ENCODE measurements at regions not wholly inside any gene's neighbourhood (a gene's known extent, or its start where the extent isn't known, plus 50 kb on each side); places are given as distances from the start of the nearest gene placed in this dataset.

DNA sequence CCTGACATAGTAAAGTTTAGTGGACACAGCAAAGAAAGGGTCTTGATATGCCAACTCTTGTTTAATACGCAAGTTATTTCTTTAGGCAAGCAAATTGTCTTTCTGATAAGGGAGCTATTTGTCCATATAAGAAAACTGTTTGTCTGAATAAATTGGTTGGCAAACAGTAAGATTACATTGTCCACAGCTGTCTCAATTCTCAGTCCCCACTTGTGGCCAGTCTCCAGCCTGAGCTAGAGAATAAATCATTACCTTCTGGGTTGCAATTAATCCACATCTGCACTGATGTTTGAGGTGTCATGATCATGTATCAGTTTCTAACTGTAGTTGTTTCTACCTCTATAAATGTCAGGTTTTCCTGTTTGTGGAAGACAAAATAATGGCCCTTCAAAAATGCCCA lies 60.0 kb upstream of the TNR start:
- H3K79me1 ChIP-seq (ENCODE audit: insufficient read depth, low read depth, low read length, poor library complexity, severe bottlenecking): no peaks in the 10 kb centered on the region
- no peak overlapping the region for H2BK5ac ChIP-seq (ENCODE audit: insufficient read length, low read length)
- no peak overlapping the region for H2AFZ ChIP-seq (ENCODE audit: low read length)
- no peak overlapping the region for H3K9ac ChIP-seq (ENCODE audit: extremely low read depth, insufficient read length, low read length)
- H3K14ac ChIP-seq (ENCODE audit: insufficient read depth, low read length): no peak overlapping the region
- Mint-ChIP-seq H3K27ac (no peak overlapping the region), H3K27me3 (ENCODE audit: low read depth) (peaks cover 19% of the 10 kb centered on the region), H3K9me3 (no peaks in the 10 kb centered on the region), H3K4me3 (no peak overlapping the region), H3K4me1 (peaks cover 2 to 10% of the 10 kb centered on the region in 2 experiments), H3K36me3 (ENCODE audit: insufficient read depth in 1 of 3, low read depth in 3 of 3) (no peaks in the 10 kb centered on the region)
- H3K27ac ChIP-seq (ENCODE audit: insufficient read length, low read depth, low read length): no peak overlapping the region
- H3K18ac ChIP-seq (ENCODE audit: insufficient read length, low read depth, low read length): no peak overlapping the region
- no peak overlapping the region for H4K8ac ChIP-seq (replicated peaks; ENCODE audit: insufficient read length, low read depth, low read length)
- no peak overlapping the region for H3K56ac ChIP-seq (ENCODE audit: insufficient read length, low read depth, low read length)
- H3K4me1 ChIP-seq (ENCODE audit: insufficient read depth, low read length): no peaks in the 10 kb centered on the region
- no peaks in the 10 kb centered on the region for H3K23me2 ChIP-seq (ENCODE audit: insufficient read length, low read depth, low read length, poor library complexity, severe bottlenecking)
- no peak overlapping the region for H4K91ac ChIP-seq (ENCODE audit: insufficient read length, low read depth, low read length)
- H3K23ac ChIP-seq (ENCODE audit: insufficient read length, low read depth, low read length): no peak overlapping the region
- no peak overlapping the region for H2BK15ac ChIP-seq (ENCODE audit: low read depth, low read length)
- TF ChIP-seq, protein P1, sequence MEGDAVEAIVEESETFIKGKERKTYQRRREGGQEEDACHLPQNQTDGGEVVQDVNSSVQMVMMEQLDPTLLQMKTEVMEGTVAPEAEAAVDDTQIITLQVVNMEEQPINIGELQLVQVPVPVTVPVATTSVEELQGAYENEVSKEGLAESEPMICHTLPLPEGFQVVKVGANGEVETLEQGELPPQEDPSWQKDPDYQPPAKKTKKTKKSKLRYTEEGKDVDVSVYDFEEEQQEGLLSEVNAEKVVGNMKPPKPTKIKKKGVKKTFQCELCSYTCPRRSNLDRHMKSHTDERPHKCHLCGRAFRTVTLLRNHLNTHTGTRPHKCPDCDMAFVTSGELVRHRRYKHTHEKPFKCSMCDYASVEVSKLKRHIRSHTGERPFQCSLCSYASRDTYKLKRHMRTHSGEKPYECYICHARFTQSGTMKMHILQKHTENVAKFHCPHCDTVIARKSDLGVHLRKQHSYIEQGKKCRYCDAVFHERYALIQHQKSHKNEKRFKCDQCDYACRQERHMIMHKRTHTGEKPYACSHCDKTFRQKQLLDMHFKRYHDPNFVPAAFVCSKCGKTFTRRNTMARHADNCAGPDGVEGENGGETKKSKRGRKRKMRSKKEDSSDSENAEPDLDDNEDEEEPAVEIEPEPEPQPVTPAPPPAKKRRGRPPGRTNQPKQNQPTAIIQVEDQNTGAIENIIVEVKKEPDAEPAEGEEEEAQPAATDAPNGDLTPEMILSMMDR (conservative IDR thresholded peaks at IDR 0.05): no peak
- H4K5ac ChIP-seq (ENCODE audit: insufficient read length, low read depth, low read length): no peak overlapping the region
- no peak overlapping the region for H2BK120ac ChIP-seq (ENCODE audit: low read depth, low read length, poor library complexity, severe bottlenecking)
- no peaks in the 10 kb centered on the region for H3K9me3 ChIP-seq (ENCODE audit: control insufficient read depth, low read depth, low read length)
- H3K4ac ChIP-seq (ENCODE audit: low read depth, low read length): no peak overlapping the region
- no peaks in the 10 kb centered on the region for H4K20me1 ChIP-seq (ENCODE audit: control insufficient read depth, insufficient read depth, insufficient read length)
- no peak overlapping the region for H2BK20ac ChIP-seq (ENCODE audit: low read depth, low read length, poor library complexity, severe bottlenecking)
- no peak overlapping the region for H3T11ph ChIP-seq (ENCODE audit: low read length)
- no peak for DNase-seq
- H2AK5ac ChIP-seq (ENCODE audit: insufficient read length, low read length): no peak overlapping the region
- no peaks in the 10 kb centered on the region for H3K79me2 ChIP-seq (ENCODE audit: insufficient read depth, low read length)
- H2BK12ac ChIP-seq (ENCODE audit: insufficient read length, low read depth, low read length): no peak overlapping the region
- H3K27me3 ChIP-seq (ENCODE audit: insufficient read depth, low read length): no peaks in the 10 kb centered on the region
- no CpG with 5 or more reads among the region's 1 CpG for WGBS (ENCODE audit: extremely low coverage, insufficient read length, low lambda C conversion rate)
- no peak overlapping the region for H3K4me2 ChIP-seq (ENCODE audit: insufficient read depth, insufficient read length, low read length)

All from H9 (cell line).